ENCODE measurements at regions not wholly inside any gene's neighbourhood (a gene's known extent, or its start where the extent isn't known, plus 50 kb on each side); places are given as distances from the start of the nearest gene placed in this dataset.

DNA sequence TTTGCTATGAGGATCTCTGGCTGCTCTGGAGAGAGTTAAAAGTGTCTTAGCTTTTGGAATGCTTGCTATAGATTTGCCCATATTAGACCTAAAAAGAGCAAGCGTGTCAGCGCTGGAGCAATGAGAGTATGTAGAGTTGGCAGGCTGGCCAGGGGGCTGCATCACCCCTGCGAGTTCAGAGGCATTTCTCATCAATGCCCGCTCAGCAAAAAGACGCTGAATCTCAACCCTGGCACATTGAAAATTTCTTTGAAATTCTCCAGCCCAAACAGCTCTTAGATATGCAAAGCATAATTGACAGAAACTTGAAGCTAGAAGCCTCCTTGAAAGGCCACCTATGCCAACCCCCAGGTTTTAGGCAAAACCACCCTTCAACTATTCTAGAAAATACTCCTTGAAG is 135.5 kb upstream of the F3 start:
- TF ChIP-seq, protein P1, sequence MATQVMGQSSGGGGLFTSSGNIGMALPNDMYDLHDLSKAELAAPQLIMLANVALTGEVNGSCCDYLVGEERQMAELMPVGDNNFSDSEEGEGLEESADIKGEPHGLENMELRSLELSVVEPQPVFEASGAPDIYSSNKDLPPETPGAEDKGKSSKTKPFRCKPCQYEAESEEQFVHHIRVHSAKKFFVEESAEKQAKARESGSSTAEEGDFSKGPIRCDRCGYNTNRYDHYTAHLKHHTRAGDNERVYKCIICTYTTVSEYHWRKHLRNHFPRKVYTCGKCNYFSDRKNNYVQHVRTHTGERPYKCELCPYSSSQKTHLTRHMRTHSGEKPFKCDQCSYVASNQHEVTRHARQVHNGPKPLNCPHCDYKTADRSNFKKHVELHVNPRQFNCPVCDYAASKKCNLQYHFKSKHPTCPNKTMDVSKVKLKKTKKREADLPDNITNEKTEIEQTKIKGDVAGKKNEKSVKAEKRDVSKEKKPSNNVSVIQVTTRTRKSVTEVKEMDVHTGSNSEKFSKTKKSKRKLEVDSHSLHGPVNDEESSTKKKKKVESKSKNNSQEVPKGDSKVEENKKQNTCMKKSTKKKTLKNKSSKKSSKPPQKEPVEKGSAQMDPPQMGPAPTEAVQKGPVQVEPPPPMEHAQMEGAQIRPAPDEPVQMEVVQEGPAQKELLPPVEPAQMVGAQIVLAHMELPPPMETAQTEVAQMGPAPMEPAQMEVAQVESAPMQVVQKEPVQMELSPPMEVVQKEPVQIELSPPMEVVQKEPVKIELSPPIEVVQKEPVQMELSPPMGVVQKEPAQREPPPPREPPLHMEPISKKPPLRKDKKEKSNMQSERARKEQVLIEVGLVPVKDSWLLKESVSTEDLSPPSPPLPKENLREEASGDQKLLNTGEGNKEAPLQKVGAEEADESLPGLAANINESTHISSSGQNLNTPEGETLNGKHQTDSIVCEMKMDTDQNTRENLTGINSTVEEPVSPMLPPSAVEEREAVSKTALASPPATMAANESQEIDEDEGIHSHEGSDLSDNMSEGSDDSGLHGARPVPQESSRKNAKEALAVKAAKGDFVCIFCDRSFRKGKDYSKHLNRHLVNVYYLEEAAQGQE (tag by site-specific recombination; IDR thresholded peaks at IDR 0.05) = no peak
- TF ChIP-seq CTCF (tag by site-specific recombination; IDR thresholded peaks at IDR 0.05) (no peak), KLF9 (tag by site-specific recombination; IDR thresholded peaks at IDR 0.05; ENCODE audit: low read depth) (no peak), BCL11A (tag by site-specific recombination; IDR thresholded peaks at IDR 0.05; ENCODE audit: low read depth) (no peak), KLF16 (tag by site-specific recombination; IDR thresholded peaks at IDR 0.05) (no peak), RBAK (tag by site-specific recombination; IDR thresholded peaks at IDR 0.05) (no peak), ZNF660 (tag by site-specific recombination; IDR thresholded peaks at IDR 0.05) (no peak), ZNF132 (tag by site-specific recombination; IDR thresholded peaks at IDR 0.05; ENCODE audit: borderline replicate concordance) (no peak), ZNF311 (tag by site-specific recombination; IDR thresholded peaks at IDR 0.05; ENCODE audit: borderline replicate concordance) (no peak), ZNF133 (tag by site-specific recombination; IDR thresholded peaks at IDR 0.05) (no peak), ZNF433 (tag by site-specific recombination; IDR thresholded peaks at IDR 0.05; ENCODE audit: low read depth) (no peak), GLIS1 (tag by site-specific recombination; IDR thresholded peaks at IDR 0.05) (no peak)
